ENCODE measurements at regions not wholly inside any gene's neighbourhood (a gene's known extent, or its start where the extent isn't known, plus 50 kb on each side); places are given as distances from the start of the nearest gene placed in this dataset.

GRCh38 chr16:51821527-51821926, 670.5 kb upstream of the SALL1 start:
- Mint-ChIP-seq H3K9me3 (peaks cover 0 to 10% of the 10 kb centered on the region in 2 donors), H3K27ac (no peak overlapping the region), H3K27me3 (ENCODE audit: low read depth in 2 of 2) (no peaks in the 10 kb centered on the region), H3K36me3 (no peaks in the 10 kb centered on the region), H3K4me1 (no peaks in the 10 kb centered on the region), H3K4me3 (no peak overlapping the region)
- Histone ChIP-seq H3K36me3 (ENCODE audit: control insufficient read depth, insufficient read depth, low read length) (no peaks in the 10 kb centered on the region), H3K9me3 (ENCODE audit: control insufficient read depth, insufficient read depth, low read length) (no peaks in the 10 kb centered on the region), H3K4me3 (ENCODE audit: low read length) (no peak overlapping the region), H3K4me1 (ENCODE audit: control insufficient read depth, insufficient read depth, low read length) (no peaks in the 10 kb centered on the region), H3K27me3 (ENCODE audit: control insufficient read depth, insufficient read depth, low read length) (no peaks in the 10 kb centered on the region), H3K27ac (ENCODE audit: low read length) (no peak overlapping the region)
- WGBS (ENCODE audit: insufficient coverage): 100% methylated on average over 1 of the region's 1 CpG
- no peak for TF ChIP-seq CTCF (IDR thresholded peaks at IDR 0.05)
- intact Hi-C loops (cut with micrococcal nuclease): no loop called here
- DNase-seq (no peak), ATAC-seq (no peak)

GRCh38 chr16:51820176-51820575, 669.1 kb upstream of the SALL1 start:
- TF ChIP-seq CTCF (IDR thresholded peaks at IDR 0.05): no peak
- Histone ChIP-seq H3K4me3 (ENCODE audit: low read length) (no peak overlapping the region), H3K27me3 (ENCODE audit: control insufficient read depth, insufficient read depth, low read length) (no peaks in the 10 kb centered on the region), H3K4me1 (ENCODE audit: control insufficient read depth, insufficient read depth, low read length) (no peaks in the 10 kb centered on the region), H3K9me3 (ENCODE audit: control insufficient read depth, insufficient read depth, low read length) (no peaks in the 10 kb centered on the region), H3K36me3 (ENCODE audit: control insufficient read depth, insufficient read depth, low read length) (no peaks in the 10 kb centered on the region), H3K27ac (ENCODE audit: low read length) (no peak overlapping the region)
- intact Hi-C loops (cut with micrococcal nuclease): no loop called here
- H3K4me3 Mint-ChIP-seq: no peak overlapping the region
- DNase-seq (no peak), ATAC-seq (no peak)
- H3K36me3 Mint-ChIP-seq: no peaks in the 10 kb centered on the region
- 42% methylated on average over 2 of the region's 4 CpGs for WGBS (ENCODE audit: insufficient coverage)
- H3K27ac Mint-ChIP-seq: no peak overlapping the region
- H3K27me3 Mint-ChIP-seq (ENCODE audit: low read depth in 2 of 2): no peaks in the 10 kb centered on the region
- H3K4me1 Mint-ChIP-seq: no peaks in the 10 kb centered on the region
- H3K9me3 Mint-ChIP-seq: peaks cover 0 to 10% of the 10 kb centered on the region in 2 donors

GRCh38 chr16:51818342-51818944, 667.4 kb upstream of the SALL1 start:
- Mint-ChIP-seq H3K9me3 (peaks cover 1 to 10% of the 10 kb centered on the region in 2 donors), H3K4me1 (no peaks in the 10 kb centered on the region), H3K27me3 (ENCODE audit: low read depth in 2 of 2) (no peaks in the 10 kb centered on the region), H3K27ac (no peak overlapping the region), H3K36me3 (no peaks in the 10 kb centered on the region), H3K4me3 (no peak overlapping the region)
- H3K4me3 ChIP-seq (ENCODE audit: low read length): no peak overlapping the region
- WGBS (ENCODE audit: insufficient coverage): 26% methylated on average over 4 of the region's 4 CpGs
- intact Hi-C loops (cut with micrococcal nuclease): no loop called here
- H3K4me1 ChIP-seq (ENCODE audit: control insufficient read depth, insufficient read depth, low read length): no peaks in the 10 kb centered on the region
- no peaks in the 10 kb centered on the region for H3K27me3 ChIP-seq (ENCODE audit: control insufficient read depth, insufficient read depth, low read length)
- DNase-seq (no peak), ATAC-seq (no peak)
- no peak overlapping the region for H3K27ac ChIP-seq (ENCODE audit: low read length)
- H3K9me3 ChIP-seq (ENCODE audit: control insufficient read depth, insufficient read depth, low read length): no peaks in the 10 kb centered on the region
- H3K36me3 ChIP-seq (ENCODE audit: control insufficient read depth, insufficient read depth, low read length): no peaks in the 10 kb centered on the region
- TF ChIP-seq CTCF (IDR thresholded peaks at IDR 0.05): no peak

- no peaks in the 10 kb centered on the region for H3K9me3 ChIP-seq (ENCODE audit: control insufficient read depth, insufficient read depth, low read length)
Measured at GRCh38 chr16:51816929-51817328, 665.9 kb upstream of the SALL1 start.

More at GRCh38 chr16:51816929-51817328, 665.9 kb upstream of the SALL1 start:
- TF ChIP-seq CTCF (IDR thresholded peaks at IDR 0.05): no peak
- no peaks in the 10 kb centered on the region for H3K27me3 ChIP-seq (ENCODE audit: control insufficient read depth, insufficient read depth, low read length)
- intact Hi-C loops (cut with micrococcal nuclease): no loop called here
- H3K27me3 Mint-ChIP-seq (ENCODE audit: low read depth in 2 of 2): no peaks in the 10 kb centered on the region
- H3K4me3 ChIP-seq (ENCODE audit: low read length): no peak overlapping the region
- H3K36me3 Mint-ChIP-seq: no peaks in the 10 kb centered on the region
- no peaks in the 10 kb centered on the region for H3K4me1 Mint-ChIP-seq
- DNase-seq (no peak), ATAC-seq (no peak)
- no peak overlapping the region for H3K27ac Mint-ChIP-seq
- H3K9me3 Mint-ChIP-seq: peaks cover 8 to 10% of the 10 kb centered on the region in 2 donors
- H3K4me1 ChIP-seq (ENCODE audit: control insufficient read depth, insufficient read depth, low read length): no peaks in the 10 kb centered on the region
- H3K27ac ChIP-seq (ENCODE audit: low read length): no peak overlapping the region
- no peaks in the 10 kb centered on the region for H3K36me3 ChIP-seq (ENCODE audit: control insufficient read depth, insufficient read depth, low read length)
- H3K4me3 Mint-ChIP-seq: no peak overlapping the region
